Lower leg skin (tissue), 3 donors: ENCODE measurements at regions not wholly inside any gene's neighbourhood (a gene's known extent, or its start where the extent isn't known, plus 50 kb on each side); places are given as distances from the start of the nearest gene placed in this dataset.

ENCODE experiments used
- CTCF ChIP-seq, 3 donors: fragments of 450-650 bp; IDR thresholded peaks; one replicate each; pipeline ENCODE4 v1.5.1; 2016; ENCODE audit warnings: antibody characterized with exemption in 3 of 3, mild to moderate bottlenecking in 3 of 3, moderate library complexity in 2 of 3
- POLR2A ChIP-seq, 2 donors: fragments of 450-650 bp; IDR thresholded peaks; one replicate each; pipeline ENCODE4 v1.6.1; 2016 to 2017; ENCODE audit warnings: antibody characterized with exemption in 2 of 2, mild to moderate bottlenecking in 1 of 2, moderate library complexity in 1 of 2

GRCh38 chr14:97878206-97878605 lies 1081.0 kb downstream of the VRK1 start:
- TF ChIP-seq CTCF (IDR thresholded peaks at IDR 0.05) (no peak), POLR2A (IDR thresholded peaks at IDR 0.05) (no peak)
